ENCODE measurements at regions not wholly inside any gene's neighbourhood (a gene's known extent, or its start where the extent isn't known, plus 50 kb on each side); places are given as distances from the start of the nearest gene placed in this dataset.

GRCh38 chr3:55352668-55353067, 134.4 kb downstream of the WNT5A start:
- 93% methylated on average over 2 of the region's 2 CpGs for WGBS
- Histone ChIP-seq H3K36me3 (ENCODE audit: control insufficient read depth in 2 of 2, insufficient read depth in 2 of 2, low read length in 1 of 2) (no peaks in the 10 kb centered on the region), H3K9me3 (ENCODE audit: control insufficient read depth in 2 of 2, insufficient read depth in 1 of 2, low read length in 1 of 2) (no peaks in the 10 kb centered on the region), H3K27me3 (ENCODE audit: control insufficient read depth in 2 of 2, insufficient read depth in 1 of 2, low read length in 1 of 2) (no peaks in the 10 kb centered on the region), H3K4me1 (ENCODE audit: control insufficient read depth in 2 of 2, insufficient read depth in 2 of 2, low read length in 2 of 2) (no peaks in the 10 kb centered on the region), H3K4me3 (ENCODE audit: low read length in 2 of 2) (no peak overlapping the region), H3K27ac (ENCODE audit: low read depth in 1 of 2, low read length in 1 of 2) (no peak overlapping the region)
- DNase-seq (ENCODE audit: low read depth in 6 of 9, low spot score in 9 of 9) = no peak

DNA sequence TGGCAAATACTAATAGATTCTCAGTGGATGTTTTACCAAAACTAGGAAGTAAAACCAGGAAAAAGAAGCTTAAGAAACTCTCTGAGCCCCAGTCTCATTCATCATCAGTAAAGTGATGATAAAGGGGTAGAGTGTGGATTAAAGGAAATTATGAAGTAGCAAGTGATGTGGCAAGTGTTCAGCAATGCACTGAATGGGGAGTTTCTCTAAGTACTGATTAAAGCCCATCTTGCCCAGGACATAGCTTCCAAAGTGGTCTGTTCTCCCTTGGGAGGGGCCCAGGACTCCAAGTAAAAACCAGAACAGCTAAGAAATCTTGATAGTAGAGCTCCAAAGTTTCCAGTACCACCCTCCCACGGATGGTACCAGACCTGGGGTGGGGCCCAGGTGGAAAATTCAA, 137.3 kb downstream of the WNT5A start:
- Histone ChIP-seq H3K4me3 (ENCODE audit: low read length in 2 of 2) (no peak overlapping the region), H3K9me3 (ENCODE audit: control insufficient read depth in 2 of 2, insufficient read depth in 1 of 2, low read length in 1 of 2) (no peaks in the 10 kb centered on the region), H3K27ac (ENCODE audit: low read depth in 1 of 2, low read length in 1 of 2) (no peak overlapping the region), H3K36me3 (ENCODE audit: control insufficient read depth in 2 of 2, insufficient read depth in 2 of 2, low read length in 1 of 2) (no peaks in the 10 kb centered on the region), H3K4me1 (ENCODE audit: control insufficient read depth in 2 of 2, insufficient read depth in 2 of 2, low read length in 2 of 2) (no peaks in the 10 kb centered on the region), H3K27me3 (ENCODE audit: control insufficient read depth in 2 of 2, insufficient read depth in 1 of 2, low read length in 1 of 2) (no peaks in the 10 kb centered on the region)
- WGBS = 27% methylated on average over 1 of the region's 1 CpG
- no peak for DNase-seq (ENCODE audit: low read depth in 6 of 9, low spot score in 9 of 9)

- Histone ChIP-seq H3K9me3 (ENCODE audit: control insufficient read depth in 2 of 2, insufficient read depth in 1 of 2, low read length in 1 of 2) (no peaks in the 10 kb centered on the region), H3K4me1 (ENCODE audit: control insufficient read depth in 2 of 2, insufficient read depth in 2 of 2, low read length in 2 of 2) (no peaks in the 10 kb centered on the region), H3K27me3 (ENCODE audit: control insufficient read depth in 2 of 2, insufficient read depth in 1 of 2, low read length in 1 of 2) (no peaks in the 10 kb centered on the region), H3K4me3 (ENCODE audit: low read length in 2 of 2) (no peak overlapping the region), H3K27ac (ENCODE audit: low read depth in 1 of 2, low read length in 1 of 2) (no peak overlapping the region), H3K36me3 (ENCODE audit: control insufficient read depth in 2 of 2, insufficient read depth in 2 of 2, low read length in 1 of 2) (no peaks in the 10 kb centered on the region)
- DNase-seq (ENCODE audit: low read depth in 6 of 9, low spot score in 9 of 9) = no peak
Measured at GRCh38 chr3:55343486-55344357, 143.4 kb downstream of the WNT5A start.

GRCh38 chr3:55341502-55342031, 145.5 kb downstream of the WNT5A start:
- 92% methylated on average over 3 of the region's 3 CpGs for WGBS
- H3K36me3 ChIP-seq (ENCODE audit: control insufficient read depth in 2 of 2, insufficient read depth in 2 of 2, low read length in 1 of 2) = no peaks in the 10 kb centered on the region
- DNase-seq (ENCODE audit: low read depth in 6 of 9, low spot score in 9 of 9) = no peak

DNA sequence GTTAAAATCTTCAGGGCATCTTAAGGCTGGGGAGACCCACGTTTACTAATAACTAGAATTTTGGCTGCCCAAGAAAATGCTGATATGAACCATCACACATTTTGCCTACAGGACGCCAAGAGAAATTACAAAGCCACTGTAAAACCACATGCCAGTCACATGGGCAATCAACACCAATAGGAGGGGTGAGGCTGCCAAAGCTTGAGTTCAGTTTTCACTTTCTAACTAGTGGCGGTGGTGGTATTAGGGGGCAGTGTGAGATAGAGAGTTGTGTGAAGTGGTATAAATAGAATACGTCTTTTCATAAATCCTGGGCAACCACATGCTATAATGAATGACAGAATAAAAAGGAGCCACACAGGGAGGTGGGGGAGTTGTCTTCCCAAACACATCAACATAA, 147.3 kb downstream of the WNT5A start:
- DNase-seq (ENCODE audit: low read depth in 6 of 9, low spot score in 9 of 9) = no peak

More at GRCh38 chr3:55341502-55342031, 145.5 kb downstream of the WNT5A start:
- H3K27me3 ChIP-seq (ENCODE audit: control insufficient read depth in 2 of 2, insufficient read depth in 1 of 2, low read length in 1 of 2) = no peaks in the 10 kb centered on the region
- H3K9me3 ChIP-seq (ENCODE audit: control insufficient read depth in 2 of 2, insufficient read depth in 1 of 2, low read length in 1 of 2) = peaks cover 0 to under 1% of the 10 kb centered on the region in 2 donors
- no peak overlapping the region for H3K4me3 ChIP-seq (ENCODE audit: low read length in 2 of 2)
- H3K27ac ChIP-seq (ENCODE audit: low read depth in 1 of 2, low read length in 1 of 2) = no peak overlapping the region
- no peaks in the 10 kb centered on the region for H3K4me1 ChIP-seq (ENCODE audit: control insufficient read depth in 2 of 2, insufficient read depth in 2 of 2, low read length in 2 of 2)

DNA sequence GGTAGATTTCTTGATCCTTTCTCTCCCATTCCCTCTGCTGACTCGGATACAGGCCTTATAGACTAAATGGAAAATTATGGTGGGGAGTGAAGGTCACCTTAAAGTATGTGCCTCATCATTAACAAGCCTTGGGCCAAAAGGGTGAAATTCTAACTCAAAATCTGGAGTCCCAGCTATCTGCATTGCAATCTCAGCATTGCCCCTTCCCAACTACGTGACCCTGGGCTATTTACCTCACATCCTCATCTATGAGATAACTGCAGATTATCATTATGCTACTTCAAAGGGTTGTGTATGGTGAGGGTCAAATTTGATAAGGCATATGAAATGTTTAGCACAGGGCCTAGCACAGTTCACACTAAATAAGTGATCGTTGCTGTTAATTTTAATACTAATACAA, 147.7 kb downstream of the WNT5A start:
- Histone ChIP-seq H3K9me3 (ENCODE audit: control insufficient read depth in 2 of 2, insufficient read depth in 1 of 2, low read length in 1 of 2) (peaks cover 0 to 6% of the 10 kb centered on the region in 2 donors), H3K36me3 (ENCODE audit: control insufficient read depth in 2 of 2, insufficient read depth in 2 of 2, low read length in 1 of 2) (no peaks in the 10 kb centered on the region), H3K4me3 (ENCODE audit: low read length in 2 of 2) (no peak overlapping the region), H3K27me3 (ENCODE audit: control insufficient read depth in 2 of 2, insufficient read depth in 1 of 2, low read length in 1 of 2) (no peaks in the 10 kb centered on the region), H3K4me1 (ENCODE audit: control insufficient read depth in 2 of 2, insufficient read depth in 2 of 2, low read length in 2 of 2) (no peaks in the 10 kb centered on the region), H3K27ac (ENCODE audit: low read depth in 1 of 2, low read length in 1 of 2) (no peak overlapping the region)
- no peak for DNase-seq (ENCODE audit: low read depth in 6 of 9, low spot score in 9 of 9)
- 87% methylated on average over 3 of the region's 3 CpGs for WGBS

More for the DNA sequence above, 147.3 kb downstream of the WNT5A start:
- no peaks in the 10 kb centered on the region for H3K4me1 ChIP-seq (ENCODE audit: control insufficient read depth in 2 of 2, insufficient read depth in 2 of 2, low read length in 2 of 2)
- H3K27me3 ChIP-seq (ENCODE audit: control insufficient read depth in 2 of 2, insufficient read depth in 1 of 2, low read length in 1 of 2) = no peaks in the 10 kb centered on the region
- H3K27ac ChIP-seq (ENCODE audit: low read depth in 1 of 2, low read length in 1 of 2) = no peak overlapping the region
- 94% methylated on average over 4 of the region's 4 CpGs for WGBS
- H3K9me3 ChIP-seq (ENCODE audit: control insufficient read depth in 2 of 2, insufficient read depth in 1 of 2, low read length in 1 of 2) = peaks cover 0 to 6% of the 10 kb centered on the region in 2 donors
- H3K4me3 ChIP-seq (ENCODE audit: low read length in 2 of 2) = no peak overlapping the region
- no peaks in the 10 kb centered on the region for H3K36me3 ChIP-seq (ENCODE audit: control insufficient read depth in 2 of 2, insufficient read depth in 2 of 2, low read length in 1 of 2)

- Histone ChIP-seq H3K4me1 (ENCODE audit: control insufficient read depth in 2 of 2, insufficient read depth in 2 of 2, low read length in 2 of 2) (no peaks in the 10 kb centered on the region), H3K27ac (ENCODE audit: low read depth in 1 of 2, low read length in 1 of 2) (no peak overlapping the region), H3K4me3 (ENCODE audit: low read length in 2 of 2) (no peak overlapping the region), H3K9me3 (ENCODE audit: control insufficient read depth in 2 of 2, insufficient read depth in 1 of 2, low read length in 1 of 2) (peaks cover 0 to 6% of the 10 kb centered on the region in 2 donors), H3K27me3 (ENCODE audit: control insufficient read depth in 2 of 2, insufficient read depth in 1 of 2, low read length in 1 of 2) (no peaks in the 10 kb centered on the region), H3K36me3 (ENCODE audit: control insufficient read depth in 2 of 2, insufficient read depth in 2 of 2, low read length in 1 of 2) (no peaks in the 10 kb centered on the region)
- WGBS = 93% methylated on average over 10 of the region's 10 CpGs
- DNase-seq (ENCODE audit: low read depth in 6 of 9, low spot score in 9 of 9) = no peak
Measured at GRCh38 chr3:55337641-55338180, 149.4 kb downstream of the WNT5A start.

GRCh38 chr3:55333923-55334322, 153.2 kb downstream of the WNT5A start:
- Histone ChIP-seq H3K4me3 (ENCODE audit: low read length in 2 of 2) (no peak overlapping the region), H3K36me3 (ENCODE audit: control insufficient read depth in 2 of 2, insufficient read depth in 2 of 2, low read length in 1 of 2) (no peaks in the 10 kb centered on the region), H3K27ac (ENCODE audit: low read depth in 1 of 2, low read length in 1 of 2) (no peak overlapping the region), H3K9me3 (ENCODE audit: control insufficient read depth in 2 of 2, insufficient read depth in 1 of 2, low read length in 1 of 2) (peaks cover 0 to 6% of the 10 kb centered on the region in 2 donors), H3K27me3 (ENCODE audit: control insufficient read depth in 2 of 2, insufficient read depth in 1 of 2, low read length in 1 of 2) (no peaks in the 10 kb centered on the region), H3K4me1 (ENCODE audit: control insufficient read depth in 2 of 2, insufficient read depth in 2 of 2, low read length in 2 of 2) (no peaks in the 10 kb centered on the region)
- DNase-seq (ENCODE audit: low read depth in 6 of 9, low spot score in 9 of 9) = no peak

DNA sequence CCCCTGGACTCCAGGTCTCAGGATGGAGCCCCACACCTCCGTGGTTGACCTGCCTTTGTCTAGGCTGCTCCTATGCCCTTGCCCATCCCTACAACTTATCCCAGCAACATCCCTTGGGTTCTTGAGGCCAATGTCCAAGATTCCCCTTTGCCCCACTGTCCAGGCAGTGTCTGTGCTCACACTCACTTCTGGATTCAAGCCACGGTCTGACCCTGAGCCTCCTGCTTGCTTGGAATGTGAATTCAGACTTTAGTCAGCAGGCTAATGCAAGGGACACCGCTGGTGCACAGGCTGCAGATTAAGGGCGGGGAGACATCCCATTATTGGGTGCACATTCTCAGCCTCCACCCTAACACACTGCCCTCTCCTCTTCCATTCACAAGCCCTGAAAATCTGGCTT, 154.1 kb downstream of the WNT5A start:
- no peak overlapping the region for H3K4me3 ChIP-seq (ENCODE audit: low read length in 2 of 2)
- no peak overlapping the region for H3K27ac ChIP-seq (ENCODE audit: low read depth in 1 of 2, low read length in 1 of 2)
- no peak for DNase-seq (ENCODE audit: low read depth in 6 of 9, low spot score in 9 of 9)
- 93% methylated on average over 4 of the region's 4 CpGs for WGBS
- H3K4me1 ChIP-seq (ENCODE audit: control insufficient read depth in 2 of 2, insufficient read depth in 2 of 2, low read length in 2 of 2) = no peaks in the 10 kb centered on the region
- H3K27me3 ChIP-seq (ENCODE audit: control insufficient read depth in 2 of 2, insufficient read depth in 1 of 2, low read length in 1 of 2) = no peaks in the 10 kb centered on the region
- peaks cover 0 to 6% of the 10 kb centered on the region in 2 donors for H3K9me3 ChIP-seq (ENCODE audit: control insufficient read depth in 2 of 2, insufficient read depth in 1 of 2, low read length in 1 of 2)
- no peaks in the 10 kb centered on the region for H3K36me3 ChIP-seq (ENCODE audit: control insufficient read depth in 2 of 2, insufficient read depth in 2 of 2, low read length in 1 of 2)

Data from thymus (tissue), 11 donors.